K562 (cell line): ENCODE measurements at regions not wholly inside any gene's neighbourhood (a gene's known extent, or its start where the extent isn't known, plus 50 kb on each side); places are given as distances from the start of the nearest gene placed in this dataset.

Source experiments
- ATAC-seq: fragments of 200-7000 bp; cut with Tn5 transposase; 3 replicates; pipeline ENCODE4 v1.9.1; 2020; ENCODE audit warnings: moderate library complexity
- BruUV-seq: library from RNA; stranded (reverse); fragments of 400-500 nt; replicated peaks from 2 replicates; lab custom pipeline; 2021; lab: Mats Ljungman, UMichigan
- CTCF ChIA-PET: fragments of 300-600 bp; formaldehyde crosslinking; extraction: SDS; loops from one replicate; lab custom pipeline; 2021; ENCODE audit warnings: low intra/inter-chr PET ratio; lab: Yijun Ruan, JAX
- POLR2A ChIA-PET: fragments of 300-600, 350-650 bp; sonication (Branson Sonifier 250); formaldehyde crosslinking; extraction: SDS; loops from one replicate; lab custom pipeline; 2021; ENCODE audit warnings: antibody characterized with exemption, inconsistent platforms; lab: Yijun Ruan, JAX
- DNase-seq, 4 experiments: peaks; one replicate each; pipeline versions ENCODE4 v3.0.0 to v3.0.0-alpha.2; 2011 to 2018; ENCODE audit warnings: low spot score in 3 of 4, mixed read lengths in 3 of 4; ENCODE audit errors: extremely low read depth in 1 of 4
- FAIRE-seq: peaks from 2 replicates; lab custom pipeline; 2011; peaks lifted over from hg19 to GRCh38; lab: Jason Lieb, UNC
- H2AFZ ChIP-seq: 2 replicates; pipeline ENCODE4 v1.6.0; 2011; ENCODE audit warnings: low read depth, low read length, control low read depth, inconsistent platforms
- H3K27ac ChIP-seq: fragments of 200-600 bp; 3 replicates; pipeline ENCODE4 v1.8.0; 2011; ENCODE audit warnings: low read depth, mild to moderate bottlenecking, control low read depth, inconsistent platforms, low read length, moderate library complexity, mixed read lengths; ENCODE audit errors: extremely low read depth
- H3K27me3 ChIP-seq, 2 experiments: fragments of 300-600 bp in 1 of 2; 2 replicates in 1 of 2; 3 replicates in 1 of 2; pipeline versions ENCODE4 v1.6.0 to v1.8.0; 2011; ENCODE audit warnings: inconsistent platforms in 2 of 2, low read length in 2 of 2, mild to moderate bottlenecking in 1 of 2, mixed read lengths in 1 of 2, moderate library complexity in 1 of 2; ENCODE audit not compliant: control insufficient read depth in 2 of 2, insufficient read depth in 2 of 2
- H3K36me3 ChIP-seq: fragments of 300-600 bp; 3 replicates; pipeline ENCODE4 v1.8.0; 2011; ENCODE audit warnings: mild to moderate bottlenecking, low read length, inconsistent platforms; ENCODE audit not compliant: control insufficient read depth, insufficient read depth
- H3K4me1 ChIP-seq, 2 experiments: fragments of 200-600 bp in 1 of 2; replicated peaks in 1 of 2; 2 replicates in 1 of 2; 3 replicates in 1 of 2; pipeline versions ENCODE4 v1.5.1 to v1.8.0; 2011; ENCODE audit warnings: inconsistent platforms in 2 of 2, low read length in 2 of 2, mild to moderate bottlenecking in 1 of 2, mixed read lengths in 1 of 2, moderate library complexity in 1 of 2; ENCODE audit not compliant: control insufficient read depth in 2 of 2, insufficient read depth in 2 of 2
- H3K4me2 ChIP-seq: 2 replicates; pipeline ENCODE4 v1.6.1; 2011; ENCODE audit warnings: low read length, control low read depth, inconsistent platforms, mixed read lengths; ENCODE audit not compliant: insufficient read depth
- H3K4me3 ChIP-seq: fragments of 200-600 bp; sonication (generic), shearing (Covaris generic); 2 replicates; pipeline ENCODE4 v1.5.1; 2016; ENCODE audit warnings: control low read depth, inconsistent platforms
- H3K79me2 ChIP-seq: fragments of 200-600 bp; 3 replicates; pipeline ENCODE4 v1.8.0; 2011; ENCODE audit warnings: low read length, inconsistent platforms; ENCODE audit not compliant: control insufficient read depth, insufficient read depth
- H3K9ac ChIP-seq, 2 experiments: 2 replicates each; pipeline versions ENCODE4 v1.6.0 to v1.6.1; 2011; ENCODE audit warnings: low read depth in 2 of 2, low read length in 2 of 2, control low read depth in 1 of 2, inconsistent platforms in 1 of 2, mild to moderate bottlenecking in 1 of 2, mixed read lengths in 1 of 2; ENCODE audit not compliant: insufficient read depth in 1 of 2
- H3K9me1 ChIP-seq: one replicate; pipeline ENCODE4 v1.6.0; 2011; ENCODE audit warnings: inconsistent platforms, mild to moderate bottlenecking, low read length, moderate library complexity; ENCODE audit not compliant: control insufficient read depth, insufficient read depth
- H3K9me3 ChIP-seq: replicated peaks from 2 replicates; pipeline ENCODE4 v1.5.1; 2011; ENCODE audit warnings: low read depth, low read length, inconsistent platforms; ENCODE audit not compliant: control insufficient read depth, insufficient read depth
- H4K20me1 ChIP-seq: replicated peaks from 2 replicates; pipeline ENCODE4 v1.6.1; 2011; ENCODE audit warnings: low read length, inconsistent platforms, mixed read lengths; ENCODE audit not compliant: control insufficient read depth, insufficient read depth
- BRD9 ChIP-seq: fragments of 450-650 bp; IDR thresholded peaks from 2 replicates; pipeline ENCODE4 v1.6.1; 2018; ENCODE audit warnings: low read depth; ENCODE audit not compliant: partially characterized antibody
- CBFA2T3 ChIP-seq: fragments of 450-650 bp; IDR thresholded peaks from 2 replicates; pipeline ENCODE4 v1.6.1; 2017
- CBX1 ChIP-seq: sonication (generic); IDR thresholded peaks from 2 replicates; pipeline ENCODE4 v1.6.1; 2016; ENCODE audit warnings: antibody characterized with exemption, low read depth, mild to moderate bottlenecking
- CXXC5 ChIP-seq: fragments of 250-450 bp; sonication (Bioruptor Pico); IDR thresholded peaks from 2 replicates; pipeline ENCODE4 v1.8.0; 2022; ENCODE audit warnings: inconsistent platforms, mild to moderate bottlenecking, moderate library complexity
- DACH1 ChIP-seq: fragments of 450-650 bp; IDR thresholded peaks from 2 replicates; pipeline ENCODE4 v1.6.1; 2018; ENCODE audit not compliant: partially characterized antibody
- FOXK1 ChIP-seq: sonication (generic); formaldehyde crosslinking; IDR thresholded peaks from 2 replicates; pipeline ENCODE4 v1.8.0; 2022; ENCODE audit warnings: missing genetic modification reagents, mild to moderate bottlenecking, borderline replicate concordance
- HOXB6 ChIP-seq: fragments of 250-450 bp; sonication (Bioruptor Pico); IDR thresholded peaks from 2 replicates; pipeline ENCODE4 v1.5.1; 2022; ENCODE audit warnings: mild to moderate bottlenecking, borderline replicate concordance
- PHF21A ChIP-seq: fragments of 450-650 bp; IDR thresholded peaks from 2 replicates; pipeline ENCODE4 v1.6.1; 2017; ENCODE audit warnings: low read depth, borderline replicate concordance
- SLC30A9 ChIP-seq: fragments of 250-450 bp; sonication (Bioruptor Pico); IDR thresholded peaks from 2 replicates; pipeline ENCODE4 v1.8.0; 2022; ENCODE audit warnings: mild to moderate bottlenecking, moderate library complexity
- SREBF1 ChIP-seq: fragments of 150-350 bp; IDR thresholded peaks from 2 replicates; pipeline ENCODE4 v1.6.1; 2014; ENCODE audit warnings: antibody characterized with exemption, low read depth, low read length, borderline replicate concordance
- ZFP30 ChIP-seq: fragments of 250-450 bp; sonication (Bioruptor Pico); IDR thresholded peaks from 2 replicates; pipeline ENCODE4 v1.8.0; 2022; ENCODE audit warnings: moderate library complexity, mild to moderate bottlenecking, inconsistent platforms, borderline replicate concordance
- ZNF124 ChIP-seq: sonication (generic); formaldehyde crosslinking; IDR thresholded peaks from 2 replicates; pipeline ENCODE4 v1.8.1; 2022; ENCODE audit warnings: missing genetic modification reagents
- WGBS: fragments of 100-300 bp; shearing (Covaris generic); methylation state at CpG from one replicate; pipeline ENCODE4 v1.1.6; 2016; ENCODE audit warnings: low coverage, mixed read lengths; ENCODE audit not compliant: insufficient coverage; ENCODE audit errors: missing lambda C conversion rate; 5-methylcytosine and 5-hydroxymethylcytosine counted together
- in situ Hi-C: fragments of 300-500 bp; cut with MboI; formaldehyde crosslinking; loops from 4 replicates; pipeline ENCODE4 v1.15.0; 2018; ENCODE audit warnings: inconsistent platforms, mixed read lengths
- intact Hi-C: fragments of 100-400 bp; cut with micrococcal nuclease; formaldehyde crosslinking; loops from 2 replicates; pipeline ENCODE4 v1.14.2; 2022
- TF ChIP-seq, protein P1 (sequence below): fragments of 450-650 bp; IDR thresholded peaks from 2 replicates; pipeline ENCODE4 v1.6.1; 2016
- TF ChIP-seq, protein P2 (sequence below): sonication (generic); formaldehyde crosslinking; IDR thresholded peaks from 2 replicates; pipeline ENCODE4 v1.8.0; 2023; ENCODE audit warnings: mild to moderate bottlenecking, missing genetic modification reagents
- TF ChIP-seq, protein P3 (sequence below): fragments of 250-450 bp; sonication (Bioruptor Pico); IDR thresholded peaks from 2 replicates; pipeline ENCODE4 v1.4.0; 2020; ENCODE audit warnings: mild to moderate bottlenecking, moderate library complexity, borderline replicate concordance

DNA sequence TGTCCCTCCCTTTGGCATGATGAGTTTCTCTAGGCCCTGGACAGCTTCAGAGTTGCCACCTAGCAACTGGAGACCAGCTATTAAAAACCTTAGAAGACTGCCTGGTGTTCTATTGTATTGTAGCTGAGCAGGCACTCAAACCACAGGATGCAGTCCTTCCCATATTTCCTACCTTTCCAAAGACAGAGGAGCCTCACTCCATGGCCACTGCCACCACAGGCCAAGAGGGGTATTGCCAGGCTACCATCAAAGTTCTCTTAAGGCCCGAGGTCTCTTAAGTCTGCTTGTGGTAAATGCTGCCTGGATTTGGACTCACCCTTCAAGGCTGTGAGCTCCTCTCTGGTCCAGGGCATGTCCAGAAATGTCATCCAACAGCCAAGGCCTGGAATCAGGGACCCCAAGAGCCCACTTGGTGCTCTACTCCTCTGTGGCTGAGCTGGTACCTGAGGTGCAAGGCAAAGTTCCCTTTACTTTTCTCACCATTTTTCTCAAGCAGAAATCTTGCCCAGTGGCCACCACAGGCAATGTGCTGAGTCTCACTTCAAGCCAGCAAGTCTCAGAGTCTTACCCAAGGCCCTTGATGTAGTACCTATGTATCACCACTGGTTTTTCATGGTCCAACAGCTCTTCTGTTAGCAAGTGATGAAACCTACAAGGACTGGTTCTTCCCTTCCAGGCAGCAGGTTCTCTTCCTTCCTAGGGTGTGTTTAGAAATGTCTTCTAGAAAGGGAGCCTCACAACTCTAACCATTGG lies 269.4 kb downstream of the AMY1C start (continued):
- TF ChIP-seq, protein P1, sequence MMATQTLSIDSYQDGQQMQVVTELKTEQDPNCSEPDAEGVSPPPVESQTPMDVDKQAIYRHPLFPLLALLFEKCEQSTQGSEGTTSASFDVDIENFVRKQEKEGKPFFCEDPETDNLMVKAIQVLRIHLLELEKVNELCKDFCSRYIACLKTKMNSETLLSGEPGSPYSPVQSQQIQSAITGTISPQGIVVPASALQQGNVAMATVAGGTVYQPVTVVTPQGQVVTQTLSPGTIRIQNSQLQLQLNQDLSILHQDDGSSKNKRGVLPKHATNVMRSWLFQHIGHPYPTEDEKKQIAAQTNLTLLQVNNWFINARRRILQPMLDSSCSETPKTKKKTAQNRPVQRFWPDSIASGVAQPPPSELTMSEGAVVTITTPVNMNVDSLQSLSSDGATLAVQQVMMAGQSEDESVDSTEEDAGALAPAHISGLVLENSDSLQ, result no peak
- TF ChIP-seq SREBF1 (no peak), DACH1 (no peak), CBFA2T3 (no peak), SLC30A9 (no peak), CXXC5 (CRISPR knock-in tag) (no peak), ZNF124 (CRISPR knock-in tag) (no peak), FOXK1 (CRISPR knock-in tag) (no peak)
- TF ChIP-seq, protein P2, sequence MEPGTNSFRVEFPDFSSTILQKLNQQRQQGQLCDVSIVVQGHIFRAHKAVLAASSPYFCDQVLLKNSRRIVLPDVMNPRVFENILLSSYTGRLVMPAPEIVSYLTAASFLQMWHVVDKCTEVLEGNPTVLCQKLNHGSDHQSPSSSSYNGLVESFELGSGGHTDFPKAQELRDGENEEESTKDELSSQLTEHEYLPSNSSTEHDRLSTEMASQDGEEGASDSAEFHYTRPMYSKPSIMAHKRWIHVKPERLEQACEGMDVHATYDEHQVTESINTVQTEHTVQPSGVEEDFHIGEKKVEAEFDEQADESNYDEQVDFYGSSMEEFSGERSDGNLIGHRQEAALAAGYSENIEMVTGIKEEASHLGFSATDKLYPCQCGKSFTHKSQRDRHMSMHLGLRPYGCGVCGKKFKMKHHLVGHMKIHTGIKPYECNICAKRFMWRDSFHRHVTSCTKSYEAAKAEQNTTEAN (CRISPR knock-in tag), result no peak

DNA sequence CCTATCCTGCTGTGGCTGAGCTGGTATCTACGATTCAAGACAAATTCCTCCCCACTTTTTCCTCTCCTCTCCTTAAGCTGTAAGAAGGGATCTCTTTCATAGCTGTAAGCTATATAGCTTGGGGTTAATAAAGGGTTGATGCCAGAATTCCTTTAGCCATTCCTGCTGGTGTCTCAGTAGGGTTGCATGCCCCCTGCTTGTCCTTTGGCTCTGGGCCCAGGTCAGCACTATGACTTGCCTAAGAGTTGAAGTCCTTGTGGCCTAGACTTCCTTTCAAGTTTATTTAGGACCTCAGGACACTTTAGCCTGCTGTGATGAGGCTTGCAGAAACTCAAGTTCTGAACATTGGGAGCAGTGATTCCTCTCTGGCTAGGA lies 270.0 kb downstream of the AMY1C start:
- Histone ChIP-seq H3K4me3 (no peak overlapping the region), H3K9me1 (no peaks in the 10 kb centered on the region), H3K9me3 (no peaks in the 10 kb centered on the region; the same call in 1 of the 2 replicates), H3K27ac (no peak overlapping the region), H3K4me2 (no peak overlapping the region), H3K79me2 (no peaks in the 10 kb centered on the region), H3K27me3 (no peaks in the 10 kb centered on the region), H3K9ac (no peak overlapping the region), H2AFZ (no peak overlapping the region), H3K4me1 (no peaks in the 10 kb centered on the region), H3K36me3 (no peaks in the 10 kb centered on the region), H4K20me1 (no peaks in the 10 kb centered on the region)
- BruUV-seq, result no TSS peak
- POLR2A ChIA-PET, result no interaction called here
- no peak for FAIRE-seq
- no peak for DNase-seq
- 14% methylated on average over 1 of the region's 1 CpG for WGBS
- intact Hi-C loops, result no loop called here
- ATAC-seq, result no peak
- in situ Hi-C loops, result no loop called here
- CTCF ChIA-PET, result no interaction called here
- TF ChIP-seq BRD9 (no peak), HOXB6 (CRISPR knock-in tag) (no peak), ZFP30 (no peak), CBX1 (no peak), PHF21A (no peak)
- TF ChIP-seq, protein P3, sequence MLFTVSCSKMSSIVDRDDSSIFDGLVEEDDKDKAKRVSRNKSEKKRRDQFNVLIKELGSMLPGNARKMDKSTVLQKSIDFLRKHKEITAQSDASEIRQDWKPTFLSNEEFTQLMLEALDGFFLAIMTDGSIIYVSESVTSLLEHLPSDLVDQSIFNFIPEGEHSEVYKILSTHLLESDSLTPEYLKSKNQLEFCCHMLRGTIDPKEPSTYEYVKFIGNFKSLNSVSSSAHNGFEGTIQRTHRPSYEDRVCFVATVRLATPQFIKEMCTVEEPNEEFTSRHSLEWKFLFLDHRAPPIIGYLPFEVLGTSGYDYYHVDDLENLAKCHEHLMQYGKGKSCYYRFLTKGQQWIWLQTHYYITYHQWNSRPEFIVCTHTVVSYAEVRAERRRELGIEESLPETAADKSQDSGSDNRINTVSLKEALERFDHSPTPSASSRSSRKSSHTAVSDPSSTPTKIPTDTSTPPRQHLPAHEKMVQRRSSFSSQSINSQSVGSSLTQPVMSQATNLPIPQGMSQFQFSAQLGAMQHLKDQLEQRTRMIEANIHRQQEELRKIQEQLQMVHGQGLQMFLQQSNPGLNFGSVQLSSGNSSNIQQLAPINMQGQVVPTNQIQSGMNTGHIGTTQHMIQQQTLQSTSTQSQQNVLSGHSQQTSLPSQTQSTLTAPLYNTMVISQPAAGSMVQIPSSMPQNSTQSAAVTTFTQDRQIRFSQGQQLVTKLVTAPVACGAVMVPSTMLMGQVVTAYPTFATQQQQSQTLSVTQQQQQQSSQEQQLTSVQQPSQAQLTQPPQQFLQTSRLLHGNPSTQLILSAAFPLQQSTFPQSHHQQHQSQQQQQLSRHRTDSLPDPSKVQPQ (CRISPR knock-in tag), result no peak
